HEK293T (cell line): ENCODE measurements at regions not wholly inside any gene's neighbourhood (a gene's known extent, or its start where the extent isn't known, plus 50 kb on each side); places are given as distances from the start of the nearest gene placed in this dataset.

Source experiments
- CTCF ChIA-PET: fragments of 350-600 bp; formaldehyde crosslinking; extraction: SDS; loops from one replicate; lab custom pipeline; 2021; ENCODE audit warnings: antibody characterized with exemption, inconsistent platforms; lab: Yijun Ruan, JAX
- POLR2A ChIA-PET: fragments of 350-600 bp; formaldehyde crosslinking; extraction: SDS; loops from one replicate; lab custom pipeline; 2020; ENCODE audit warnings: antibody characterized with exemption, inconsistent platforms; lab: Yijun Ruan, JAX
- DNase-seq: peaks from one replicate; pipeline ENCODE4 v3.0.0; 2012; ENCODE audit warnings: mixed read lengths; ENCODE audit errors: extremely low spot score
- ARNT ChIP-seq: fragments of 450-650 bp; IDR thresholded peaks from 2 replicates; pipeline ENCODE4 v1.6.1; 2017; ENCODE audit warnings: mild to moderate bottlenecking
- BHLHE40 ChIP-seq: fragments of 450-650 bp; IDR thresholded peaks from 2 replicates; pipeline ENCODE4 v1.6.1; 2016; ENCODE audit warnings: mild to moderate bottlenecking, moderate library complexity, borderline replicate concordance
- CTBP1 ChIP-seq: fragments of 450-650 bp; IDR thresholded peaks from 2 replicates; pipeline ENCODE4 v1.6.1; 2016; ENCODE audit warnings: borderline replicate concordance
- ELF4 ChIP-seq: fragments of 450-650 bp; IDR thresholded peaks from 2 replicates; pipeline ENCODE4 v1.6.1; 2017; ENCODE audit warnings: antibody characterized with exemption
- FOXA1 ChIP-seq: fragments of 450-650 bp; IDR thresholded peaks from 2 replicates; pipeline ENCODE4 v1.6.1; 2016; ENCODE audit warnings: mild to moderate bottlenecking
- FOXK2 ChIP-seq: fragments of 450-650 bp; IDR thresholded peaks from 2 replicates; pipeline ENCODE4 v1.6.1; 2016; ENCODE audit warnings: mild to moderate bottlenecking
- FOXM1 ChIP-seq: fragments of 450-650 bp; IDR thresholded peaks from 2 replicates; pipeline ENCODE4 v1.6.1; 2017; ENCODE audit warnings: mild to moderate bottlenecking, borderline replicate concordance
- HDGF ChIP-seq: fragments of 450-650 bp; IDR thresholded peaks from 2 replicates; pipeline ENCODE4 v1.6.1; 2017; ENCODE audit warnings: antibody characterized with exemption, borderline replicate concordance
- L3MBTL2 ChIP-seq: fragments of 450-650 bp; conservative IDR thresholded peaks from 2 replicates; pipeline ENCODE4 v1.6.1; 2016; ENCODE audit warnings: mild to moderate bottlenecking
- LEF1 ChIP-seq: fragments of 450-650 bp; IDR thresholded peaks from 2 replicates; pipeline ENCODE4 v1.6.1; 2017; ENCODE audit warnings: mild to moderate bottlenecking, borderline replicate concordance
- NFRKB ChIP-seq: fragments of 450-650 bp; IDR thresholded peaks from 2 replicates; pipeline ENCODE4 v1.6.1; 2016; ENCODE audit warnings: mild to moderate bottlenecking, moderate library complexity
- SP1 ChIP-seq: fragments of 450-650 bp; IDR thresholded peaks from 2 replicates; pipeline ENCODE4 v1.6.1; 2017
- SUZ12 ChIP-seq: fragments of 450-650 bp; IDR thresholded peaks from 2 replicates; pipeline ENCODE4 v1.6.1; 2016; ENCODE audit warnings: mild to moderate bottlenecking
- TARDBP ChIP-seq: fragments of 450-650 bp; IDR thresholded peaks from 2 replicates; pipeline ENCODE4 v1.6.1; 2016
- ZNF384 ChIP-seq: fragments of 450-650 bp; IDR thresholded peaks from 2 replicates; pipeline ENCODE4 v1.6.1; 2016
- TF ChIP-seq, protein P1 (sequence below): fragments of 450-650 bp; IDR thresholded peaks from 2 replicates; pipeline ENCODE4 v1.6.1; 2016

DNA sequence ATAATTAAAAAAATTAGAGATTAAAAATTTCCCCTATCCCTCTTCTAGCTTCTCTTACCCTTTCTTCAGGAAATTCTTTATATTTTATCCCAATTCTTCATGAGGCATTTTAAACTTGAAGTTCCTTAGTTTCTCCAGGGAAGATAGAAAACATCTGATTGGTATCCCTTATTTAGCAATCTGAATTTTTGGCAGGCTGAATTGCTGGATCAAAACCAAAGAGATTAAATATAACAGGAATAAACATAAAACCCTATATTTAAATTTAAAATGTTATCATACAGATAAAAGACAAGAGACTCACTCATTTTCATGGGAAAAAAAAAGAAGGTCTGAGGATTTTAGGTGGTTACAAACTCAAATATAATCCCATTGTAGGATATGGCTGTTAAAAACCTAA, 204.2 kb downstream of the CHRM3 start:
- ChIA-PET CTCF (no interaction called here), POLR2A (no interaction called here)
- DNase-seq: no peak
- TF ChIP-seq HDGF (no peak), CTBP1 (no peak), ARNT (no peak), SUZ12 (no peak), LEF1 (no peak), SP1 (no peak), BHLHE40 (no peak), TARDBP (no peak)

DNA sequence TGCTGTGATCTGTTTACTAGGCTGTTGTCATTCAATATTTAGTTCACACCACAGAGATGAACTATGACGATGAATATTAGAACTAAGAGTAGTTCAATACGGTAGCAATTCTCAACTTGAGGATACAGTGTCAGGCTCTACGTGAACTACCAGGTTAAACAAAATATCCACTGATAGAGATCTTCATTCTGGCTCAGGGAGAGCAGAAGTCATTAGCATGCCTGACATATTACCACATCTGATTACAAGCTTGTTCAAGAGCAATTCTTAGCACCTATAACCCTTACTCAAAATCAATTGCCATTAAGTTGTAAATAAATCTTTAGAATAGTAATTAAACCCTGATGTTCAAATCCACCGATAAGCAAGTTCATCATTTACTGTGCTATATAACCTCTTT, 207.2 kb downstream of the CHRM3 start:
- TF ChIP-seq LEF1: no peak
- no peak for TF ChIP-seq FOXK2
- no peak for TF ChIP-seq FOXA1
- TF ChIP-seq ARNT: no peak
- no peak for TF ChIP-seq BHLHE40
- TF ChIP-seq SP1: no peak
- no peak for TF ChIP-seq FOXM1
- no peak for TF ChIP-seq SUZ12
- TF ChIP-seq HDGF: no peak
- TF ChIP-seq ZNF384: no peak
- no peak for TF ChIP-seq ELF4
- no peak for TF ChIP-seq NFRKB
- TF ChIP-seq TARDBP: no peak
- no peak for TF ChIP-seq L3MBTL2
- TF ChIP-seq, protein P1, sequence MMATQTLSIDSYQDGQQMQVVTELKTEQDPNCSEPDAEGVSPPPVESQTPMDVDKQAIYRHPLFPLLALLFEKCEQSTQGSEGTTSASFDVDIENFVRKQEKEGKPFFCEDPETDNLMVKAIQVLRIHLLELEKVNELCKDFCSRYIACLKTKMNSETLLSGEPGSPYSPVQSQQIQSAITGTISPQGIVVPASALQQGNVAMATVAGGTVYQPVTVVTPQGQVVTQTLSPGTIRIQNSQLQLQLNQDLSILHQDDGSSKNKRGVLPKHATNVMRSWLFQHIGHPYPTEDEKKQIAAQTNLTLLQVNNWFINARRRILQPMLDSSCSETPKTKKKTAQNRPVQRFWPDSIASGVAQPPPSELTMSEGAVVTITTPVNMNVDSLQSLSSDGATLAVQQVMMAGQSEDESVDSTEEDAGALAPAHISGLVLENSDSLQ: no peak
- TF ChIP-seq CTBP1: no peak
- DNase-seq: no peak
- POLR2A ChIA-PET: no interaction called here
- CTCF ChIA-PET: interaction anchor here (0.7 kb wide), 1 partner anchor 1743 kb away, joined by 3 read pairs; no protein-coding TSS in a partner anchor

DNA sequence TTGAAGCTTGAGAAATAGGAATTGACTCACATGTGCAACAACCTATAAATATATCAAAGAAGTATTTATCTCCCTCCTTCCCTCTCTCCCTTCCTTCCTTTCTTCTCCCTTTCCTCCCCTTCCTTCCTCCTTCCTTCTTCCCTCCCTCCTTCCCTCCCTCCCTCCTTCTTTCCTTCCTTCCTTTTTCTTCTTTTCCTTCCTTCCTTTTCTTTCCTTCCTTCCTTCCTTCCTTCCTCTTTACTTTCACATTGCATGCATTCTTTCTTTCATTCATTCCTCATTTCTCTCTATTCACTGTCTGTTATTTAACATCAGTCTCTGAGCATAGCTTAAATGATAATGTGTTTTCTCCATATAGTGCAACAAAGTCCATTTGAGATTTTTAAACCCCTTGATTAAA, 214.2 kb downstream of the CHRM3 start:
- CTCF ChIA-PET: no interaction called here
- no peak for DNase-seq

DNA sequence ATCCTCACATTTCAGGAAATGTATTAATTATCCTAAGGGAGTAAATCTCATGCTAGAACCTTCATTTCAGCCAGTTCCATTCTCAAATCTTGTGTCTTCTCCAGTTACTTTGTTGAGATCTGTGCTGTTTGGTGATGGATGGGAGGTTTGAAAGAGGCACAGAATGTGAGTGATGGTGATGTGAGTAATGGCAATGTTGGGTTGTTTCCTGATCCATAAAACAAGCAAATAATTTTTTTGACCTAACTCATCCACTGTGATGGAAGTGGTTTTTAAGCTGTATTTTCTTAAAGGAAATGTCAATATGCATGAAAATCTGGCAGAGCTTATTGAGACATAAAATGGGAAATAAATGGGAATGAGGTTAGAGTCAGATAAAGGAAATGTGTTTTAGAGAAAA, 214.7 kb downstream of the CHRM3 start:
- no peak for TF ChIP-seq TARDBP
- no peak for TF ChIP-seq HDGF
- TF ChIP-seq BHLHE40: no peak
- TF ChIP-seq FOXK2: no peak
- no peak for TF ChIP-seq SUZ12
- TF ChIP-seq ELF4: no peak
- TF ChIP-seq NFRKB: no peak
- TF ChIP-seq ARNT: no peak
- TF ChIP-seq CTBP1: no peak
- no peak for TF ChIP-seq L3MBTL2
- TF ChIP-seq ZNF384: no peak
- no peak for TF ChIP-seq SP1
- TF ChIP-seq LEF1: no peak
- no peak for DNase-seq
- CTCF ChIA-PET: no interaction called here
- POLR2A ChIA-PET: no interaction called here

More for the DNA sequence above, 214.2 kb downstream of the CHRM3 start:
- POLR2A ChIA-PET: no interaction called here
- no peak for TF ChIP-seq CTBP1
- no peak for TF ChIP-seq SP1
- no peak for TF ChIP-seq FOXA1
- TF ChIP-seq TARDBP: no peak
- TF ChIP-seq ELF4: no peak
- no peak for TF ChIP-seq FOXK2
- TF ChIP-seq LEF1: no peak
- TF ChIP-seq L3MBTL2: no peak
- no peak for TF ChIP-seq NFRKB
- TF ChIP-seq BHLHE40: no peak
- no peak for TF ChIP-seq ZNF384
- no peak for TF ChIP-seq SUZ12
- no peak for TF ChIP-seq ARNT
- TF ChIP-seq FOXM1: no peak
- TF ChIP-seq HDGF: no peak
- TF ChIP-seq, protein P1: no peak

DNA sequence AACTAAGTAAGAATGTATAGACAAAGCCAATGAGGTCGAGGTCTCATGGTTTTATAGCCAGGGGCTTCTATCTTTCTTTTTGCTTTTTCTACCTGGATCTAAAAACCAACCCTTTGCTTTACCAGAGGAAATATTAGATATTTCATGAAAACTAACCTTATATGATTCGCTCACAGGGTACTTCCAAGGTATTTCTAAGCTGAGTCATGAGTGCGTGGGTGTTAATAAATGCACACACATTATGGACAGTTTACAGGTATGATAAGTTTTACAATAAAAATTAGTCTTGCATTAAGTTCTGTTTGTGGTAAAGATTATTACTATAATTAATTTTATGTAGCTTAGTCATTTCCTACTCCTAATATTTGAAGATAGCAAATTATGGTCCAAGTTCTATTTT, 217.2 kb downstream of the CHRM3 start:
- no peak for DNase-seq
- POLR2A ChIA-PET: no interaction called here
- no peak for TF ChIP-seq HDGF
- no peak for TF ChIP-seq CTBP1
- TF ChIP-seq NFRKB: no peak
- TF ChIP-seq, protein P1: no peak
- TF ChIP-seq FOXK2: no peak
- TF ChIP-seq TARDBP: no peak
- TF ChIP-seq ZNF384: no peak
- no peak for TF ChIP-seq SUZ12
- TF ChIP-seq L3MBTL2: no peak
- TF ChIP-seq SP1: no peak
- TF ChIP-seq BHLHE40: no peak
- no peak for TF ChIP-seq ARNT
- no peak for TF ChIP-seq FOXA1
- TF ChIP-seq FOXM1: no peak
- no peak for TF ChIP-seq ELF4
- no peak for TF ChIP-seq LEF1
- CTCF ChIA-PET: no interaction called here

DNA sequence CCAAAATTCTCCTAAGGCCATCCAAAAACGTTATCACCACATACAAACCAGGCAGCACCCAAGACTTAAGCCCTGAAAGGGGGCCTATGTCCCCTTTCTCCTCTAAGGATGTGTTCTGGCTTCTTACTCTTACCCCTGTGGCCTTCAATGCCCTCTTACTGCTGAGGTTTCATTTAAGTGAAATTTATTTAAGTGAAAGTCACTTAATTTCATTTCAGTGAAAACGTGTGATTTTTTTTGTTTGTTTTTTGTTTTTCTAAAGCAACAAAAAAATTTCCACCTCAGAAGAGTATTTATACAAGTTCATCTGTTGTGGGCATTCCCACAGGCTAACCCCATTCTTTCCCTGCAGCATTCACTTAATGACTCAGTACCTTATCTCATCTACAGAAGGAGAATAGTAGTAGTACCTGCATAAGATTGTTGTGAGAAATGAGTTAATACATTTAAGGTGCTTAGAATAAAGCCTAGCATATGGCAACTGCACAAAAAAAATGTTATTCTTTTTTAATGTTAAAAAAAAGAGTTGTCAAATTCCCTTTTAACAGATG, 220.6 kb downstream of the CHRM3 start:
- POLR2A ChIA-PET: no interaction called here
- TF ChIP-seq SP1 (no peak), FOXK2 (no peak), CTBP1 (no peak), L3MBTL2 (no peak), FOXA1 (no peak), ELF4 (no peak), TARDBP (no peak), LEF1 (no peak), SUZ12 (no peak), FOXM1 (no peak), NFRKB (no peak), ZNF384 (no peak)
- CTCF ChIA-PET: no interaction called here
- DNase-seq: no peak
